OCI-LY3 (cell line): ENCODE measurements at regions not wholly inside any gene's neighbourhood (a gene's known extent, or its start where the extent isn't known, plus 50 kb on each side); places are given as distances from the start of the nearest gene placed in this dataset.

Source experiments
- CTCF ChIP-seq: fragments of 200-600, 300-600 bp; sonication (generic); IDR thresholded peaks from 2 replicates; pipeline ENCODE4 v1.5.1; 2014; ENCODE audit warnings: antibody characterized with exemption, low read length, low read depth
- EZH2phosphoT487 ChIP-seq: fragments of 200-600 bp; shearing (Covaris generic); IDR thresholded peaks from 2 replicates; pipeline ENCODE4 v1.6.1; 2018; ENCODE audit warnings: antibody characterized with exemption, mixed run types, low read depth

GRCh38 chr12:40580346-40580745, 111.9 kb upstream of the CNTN1 start:
- TF ChIP-seq CTCF (no peak), EZH2phosphoT487 (no peak)
